Liver (tissue), 3 donors: ENCODE measurements at regions not wholly inside any gene's neighbourhood (a gene's known extent, or its start where the extent isn't known, plus 50 kb on each side); places are given as distances from the start of the nearest gene placed in this dataset.

Experiments
- GABPA ChIP-seq, 2 donors: IDR thresholded peaks in 1 of 2; conservative IDR thresholded peaks in 1 of 2; 2 replicates each; pipeline ENCODE4 v1.6.1; 2016; ENCODE audit warnings: antibody characterized with exemption in 2 of 2, mild to moderate bottlenecking in 1 of 2, moderate library complexity in 1 of 2
- SP1 ChIP-seq: IDR thresholded peaks from 2 replicates; pipeline ENCODE4 v1.6.1; 2018; ENCODE audit warnings: antibody characterized with exemption, mild to moderate bottlenecking
- TF ChIP-seq, protein P1 (sequence below): fragments of 150-350 bp; IDR thresholded peaks from 2 replicates; pipeline ENCODE4 v1.5.1; 2017; ENCODE audit warnings: improper control_type of control experiment, low read depth, low read length; ENCODE audit not compliant: missing input control
- TF ChIP-seq, protein P2 (sequence below): IDR thresholded peaks from 2 replicates; pipeline ENCODE4 v1.6.1; 2016; ENCODE audit warnings: antibody characterized with exemption
- donor health status: healthy.
- donor health status: healthy.

GRCh38 chr11:15562230-15562629, 447.5 kb downstream of the INSC start:
- TF ChIP-seq, protein P1, sequence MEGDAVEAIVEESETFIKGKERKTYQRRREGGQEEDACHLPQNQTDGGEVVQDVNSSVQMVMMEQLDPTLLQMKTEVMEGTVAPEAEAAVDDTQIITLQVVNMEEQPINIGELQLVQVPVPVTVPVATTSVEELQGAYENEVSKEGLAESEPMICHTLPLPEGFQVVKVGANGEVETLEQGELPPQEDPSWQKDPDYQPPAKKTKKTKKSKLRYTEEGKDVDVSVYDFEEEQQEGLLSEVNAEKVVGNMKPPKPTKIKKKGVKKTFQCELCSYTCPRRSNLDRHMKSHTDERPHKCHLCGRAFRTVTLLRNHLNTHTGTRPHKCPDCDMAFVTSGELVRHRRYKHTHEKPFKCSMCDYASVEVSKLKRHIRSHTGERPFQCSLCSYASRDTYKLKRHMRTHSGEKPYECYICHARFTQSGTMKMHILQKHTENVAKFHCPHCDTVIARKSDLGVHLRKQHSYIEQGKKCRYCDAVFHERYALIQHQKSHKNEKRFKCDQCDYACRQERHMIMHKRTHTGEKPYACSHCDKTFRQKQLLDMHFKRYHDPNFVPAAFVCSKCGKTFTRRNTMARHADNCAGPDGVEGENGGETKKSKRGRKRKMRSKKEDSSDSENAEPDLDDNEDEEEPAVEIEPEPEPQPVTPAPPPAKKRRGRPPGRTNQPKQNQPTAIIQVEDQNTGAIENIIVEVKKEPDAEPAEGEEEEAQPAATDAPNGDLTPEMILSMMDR, result no peak
- no peak for TF ChIP-seq SP1
- TF ChIP-seq, protein P2, sequence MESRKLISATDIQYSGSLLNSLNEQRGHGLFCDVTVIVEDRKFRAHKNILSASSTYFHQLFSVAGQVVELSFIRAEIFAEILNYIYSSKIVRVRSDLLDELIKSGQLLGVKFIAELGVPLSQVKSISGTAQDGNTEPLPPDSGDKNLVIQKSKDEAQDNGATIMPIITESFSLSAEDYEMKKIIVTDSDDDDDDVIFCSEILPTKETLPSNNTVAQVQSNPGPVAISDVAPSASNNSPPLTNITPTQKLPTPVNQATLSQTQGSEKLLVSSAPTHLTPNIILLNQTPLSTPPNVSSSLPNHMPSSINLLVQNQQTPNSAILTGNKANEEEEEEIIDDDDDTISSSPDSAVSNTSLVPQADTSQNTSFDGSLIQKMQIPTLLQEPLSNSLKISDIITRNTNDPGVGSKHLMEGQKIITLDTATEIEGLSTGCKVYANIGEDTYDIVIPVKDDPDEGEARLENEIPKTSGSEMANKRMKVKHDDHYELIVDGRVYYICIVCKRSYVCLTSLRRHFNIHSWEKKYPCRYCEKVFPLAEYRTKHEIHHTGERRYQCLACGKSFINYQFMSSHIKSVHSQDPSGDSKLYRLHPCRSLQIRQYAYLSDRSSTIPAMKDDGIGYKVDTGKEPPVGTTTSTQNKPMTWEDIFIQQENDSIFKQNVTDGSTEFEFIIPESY, result no peak
- TF ChIP-seq GABPA (IDR thresholded peaks at IDR 0.05 in 1 of 2, conservative IDR thresholded peaks at IDR 0.05 in 1 of 2), result no peak
